ENCODE measurements at regions not wholly inside any gene's neighbourhood (a gene's known extent, or its start where the extent isn't known, plus 50 kb on each side); places are given as distances from the start of the nearest gene placed in this dataset.

DNA sequence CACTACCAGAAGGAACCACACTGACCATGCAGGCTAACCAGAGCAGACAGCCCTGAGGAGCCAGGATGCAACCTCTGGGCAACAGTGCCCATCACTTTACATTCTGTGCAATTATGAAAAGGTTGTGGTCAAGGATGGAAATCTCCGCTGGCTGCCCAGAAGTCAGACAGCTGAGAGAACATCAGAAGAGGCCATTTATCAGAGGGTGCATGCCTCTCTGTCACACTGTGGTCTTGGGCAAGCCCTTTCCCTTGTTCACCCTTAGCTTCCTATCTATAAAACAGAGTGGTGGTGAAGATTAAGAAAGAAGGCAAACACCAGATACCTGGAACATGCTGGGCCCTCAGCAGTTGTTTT lies 120.7 kb upstream of the GDF10 start:
- TF ChIP-seq, protein P1, sequence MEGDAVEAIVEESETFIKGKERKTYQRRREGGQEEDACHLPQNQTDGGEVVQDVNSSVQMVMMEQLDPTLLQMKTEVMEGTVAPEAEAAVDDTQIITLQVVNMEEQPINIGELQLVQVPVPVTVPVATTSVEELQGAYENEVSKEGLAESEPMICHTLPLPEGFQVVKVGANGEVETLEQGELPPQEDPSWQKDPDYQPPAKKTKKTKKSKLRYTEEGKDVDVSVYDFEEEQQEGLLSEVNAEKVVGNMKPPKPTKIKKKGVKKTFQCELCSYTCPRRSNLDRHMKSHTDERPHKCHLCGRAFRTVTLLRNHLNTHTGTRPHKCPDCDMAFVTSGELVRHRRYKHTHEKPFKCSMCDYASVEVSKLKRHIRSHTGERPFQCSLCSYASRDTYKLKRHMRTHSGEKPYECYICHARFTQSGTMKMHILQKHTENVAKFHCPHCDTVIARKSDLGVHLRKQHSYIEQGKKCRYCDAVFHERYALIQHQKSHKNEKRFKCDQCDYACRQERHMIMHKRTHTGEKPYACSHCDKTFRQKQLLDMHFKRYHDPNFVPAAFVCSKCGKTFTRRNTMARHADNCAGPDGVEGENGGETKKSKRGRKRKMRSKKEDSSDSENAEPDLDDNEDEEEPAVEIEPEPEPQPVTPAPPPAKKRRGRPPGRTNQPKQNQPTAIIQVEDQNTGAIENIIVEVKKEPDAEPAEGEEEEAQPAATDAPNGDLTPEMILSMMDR (IDR thresholded peaks at IDR 0.05) = no peak
- no peak for TF ChIP-seq POLR2A (IDR thresholded peaks at IDR 0.05)
